DMS79 (cell line): ENCODE measurements at regions not wholly inside any gene's neighbourhood (a gene's known extent, or its start where the extent isn't known, plus 50 kb on each side); places are given as distances from the start of the nearest gene placed in this dataset.
"Not testable (repeated sequence)": the region's sequence is repeated elsewhere in the genome, so short reads cannot be mapped to it uniquely, and the experiment has no call there.

Source experiments
- DNase-seq: peaks from one replicate; lab custom pipeline; 2025; lab: John Stamatoyannopoulos, UW

DNA sequence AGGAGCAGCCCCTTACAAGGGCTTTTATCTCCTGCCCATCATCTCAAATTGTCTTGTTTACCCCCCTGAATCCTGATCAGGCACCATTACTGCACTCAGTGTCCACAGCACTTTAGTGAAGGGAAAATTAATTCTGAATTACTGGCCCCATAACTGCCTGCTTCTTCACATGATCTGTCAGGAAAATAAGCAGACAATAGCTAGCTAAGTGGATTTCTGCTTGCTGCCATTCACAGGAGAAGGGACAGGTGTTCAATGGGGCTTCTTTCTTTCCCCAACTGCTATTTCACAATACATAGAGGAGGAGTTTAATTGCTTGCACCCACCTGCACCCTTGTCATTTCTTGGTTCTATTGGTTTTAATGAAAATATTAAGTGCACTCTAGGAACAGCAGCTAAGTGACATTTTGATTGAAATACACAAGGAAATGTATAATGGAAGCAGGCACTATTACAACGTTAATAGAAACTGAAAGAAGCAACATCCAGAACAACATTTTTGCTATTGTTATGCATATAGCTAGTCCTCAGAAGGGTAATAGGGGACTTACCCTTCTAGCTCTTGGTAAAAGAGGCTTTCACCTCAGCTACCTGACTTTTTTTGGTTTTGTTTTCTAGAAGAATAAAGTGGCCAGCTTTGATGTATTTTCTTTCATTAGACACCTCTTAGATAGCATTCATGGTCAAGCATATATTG, 599.3 kb upstream of the TLE4 start:
- DNase-seq, result peak; percentile 78

GRCh38 chr9:78973907-78974306, 597.9 kb upstream of the TLE4 start:
- DNase-seq, result no peak

- DNase-seq, result no peak
These were observed 588.9 kb upstream of the TLE4 start for GRCh38 chr9:78982849-78983248.

- DNase-seq, result no peak
These were observed 586.6 kb upstream of the TLE4 start for GRCh38 chr9:78985084-78985738.

- no peak for DNase-seq
These were observed 585.3 kb upstream of the TLE4 start for GRCh38 chr9:78986446-78986845.

GRCh38 chr9:78989031-78989658, 582.6 kb upstream of the TLE4 start:
- no peak for DNase-seq

DNA sequence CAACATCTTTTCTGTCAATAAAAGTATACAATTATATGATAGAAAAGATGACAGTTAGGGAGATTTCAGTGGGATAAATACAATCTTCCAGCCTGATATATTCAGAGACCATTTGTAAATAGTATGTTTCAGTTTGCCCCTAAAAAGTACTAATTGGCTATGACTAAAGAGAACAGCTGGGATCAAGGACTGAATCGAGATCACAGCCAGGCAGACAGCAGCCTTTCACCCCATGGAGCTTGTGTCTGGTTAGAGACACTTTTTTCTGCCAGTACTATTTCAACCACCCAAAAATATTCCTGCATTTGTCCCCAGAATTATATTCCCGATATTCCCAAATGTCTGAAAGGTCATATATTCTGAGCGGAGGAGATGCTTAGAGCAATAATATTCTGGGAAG, 577.3 kb upstream of the TLE4 start:
- DNase-seq, result no peak

GRCh38 chr9:78994974-78995373, 576.8 kb upstream of the TLE4 start:
- DNase-seq, result not testable (repeated sequence)

- DNase-seq, result no peak
These were observed 574.5 kb upstream of the TLE4 start for GRCh38 chr9:78997296-78997695.

- no peak for DNase-seq
These were observed 571.3 kb upstream of the TLE4 start for GRCh38 chr9:79000230-79001002.

DNA sequence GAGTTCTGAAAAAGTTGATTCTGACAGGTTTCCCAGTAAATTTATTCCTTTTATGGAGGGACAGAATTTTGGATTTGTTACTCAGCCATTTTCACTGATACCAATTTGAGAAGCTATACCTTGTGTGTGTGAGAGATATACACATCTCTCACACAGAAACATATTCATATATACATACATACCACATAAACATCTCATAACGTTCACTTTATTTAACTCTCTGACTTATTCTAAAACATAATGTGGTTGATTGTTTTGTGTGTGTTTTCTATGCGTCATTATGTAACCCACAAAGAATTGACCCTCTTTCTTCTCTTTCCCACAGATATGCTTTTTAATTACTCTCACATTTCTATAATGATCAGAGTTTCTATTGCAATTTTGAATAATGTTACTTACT, 570.8 kb upstream of the TLE4 start:
- DNase-seq, result no peak

GRCh38 chr9:79003514-79003913, 568.3 kb upstream of the TLE4 start:
- no peak for DNase-seq

DNA sequence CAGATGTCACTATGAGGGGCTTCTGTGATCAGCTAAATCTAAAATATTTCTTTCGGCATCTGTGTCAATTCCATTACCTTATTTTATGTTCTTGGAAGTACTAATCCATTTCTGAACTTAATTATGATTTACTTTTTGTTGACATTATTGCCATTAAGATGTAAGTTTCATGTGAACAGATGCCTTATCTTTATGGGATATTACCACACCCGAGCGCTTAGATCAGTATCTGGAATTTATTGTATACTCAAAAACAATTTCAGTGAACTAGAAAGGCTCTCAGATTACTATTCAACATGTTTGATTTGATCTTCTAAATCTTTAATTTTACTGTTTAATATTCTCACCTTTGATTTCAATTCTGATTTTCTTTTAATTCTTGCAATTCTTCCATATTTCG, 567.7 kb upstream of the TLE4 start:
- DNase-seq, result no peak

DNA sequence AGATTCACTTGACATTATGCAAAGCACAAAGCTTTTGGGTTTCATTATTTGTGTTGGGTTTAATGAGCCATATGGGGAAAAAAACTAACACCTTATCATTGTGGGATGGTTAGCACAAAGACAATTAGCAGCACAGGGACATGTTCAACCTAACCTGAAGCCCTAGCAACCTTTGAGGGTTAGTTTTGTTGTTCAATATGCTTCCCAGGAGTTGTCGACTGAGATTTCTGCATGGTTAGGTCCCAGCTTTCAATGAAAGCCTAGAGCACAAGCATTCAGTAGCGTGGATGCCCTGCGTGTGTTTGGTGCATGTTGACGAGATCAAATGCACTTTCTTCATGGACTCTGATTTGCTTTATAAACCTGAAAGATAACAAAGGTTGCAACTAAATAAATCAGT, 565.2 kb upstream of the TLE4 start:
- no peak for DNase-seq

GRCh38 chr9:79007701-79008483, 563.9 kb upstream of the TLE4 start:
- no peak for DNase-seq

DNA sequence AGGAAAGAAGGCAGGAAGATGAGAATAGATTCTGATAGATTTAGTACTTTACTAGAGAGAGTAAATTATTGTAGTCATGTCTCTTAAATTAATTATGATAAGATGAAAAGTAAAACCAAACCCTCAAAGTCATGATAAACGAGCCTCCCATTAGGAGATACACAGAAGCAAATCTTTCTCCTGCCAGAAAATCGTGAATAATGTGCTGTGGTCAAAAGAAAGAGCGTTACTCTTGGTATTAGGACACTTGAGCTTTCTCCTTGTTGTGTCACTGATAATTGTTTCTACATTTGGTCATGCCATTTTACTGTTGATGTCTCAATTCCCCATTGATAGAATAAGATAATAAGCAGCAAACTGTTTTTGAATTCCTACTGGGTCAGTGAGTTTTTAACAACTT, 562.8 kb upstream of the TLE4 start:
- no peak for DNase-seq

GRCh38 chr9:79011461-79011860, 560.3 kb upstream of the TLE4 start:
- DNase-seq, result no peak

DNA sequence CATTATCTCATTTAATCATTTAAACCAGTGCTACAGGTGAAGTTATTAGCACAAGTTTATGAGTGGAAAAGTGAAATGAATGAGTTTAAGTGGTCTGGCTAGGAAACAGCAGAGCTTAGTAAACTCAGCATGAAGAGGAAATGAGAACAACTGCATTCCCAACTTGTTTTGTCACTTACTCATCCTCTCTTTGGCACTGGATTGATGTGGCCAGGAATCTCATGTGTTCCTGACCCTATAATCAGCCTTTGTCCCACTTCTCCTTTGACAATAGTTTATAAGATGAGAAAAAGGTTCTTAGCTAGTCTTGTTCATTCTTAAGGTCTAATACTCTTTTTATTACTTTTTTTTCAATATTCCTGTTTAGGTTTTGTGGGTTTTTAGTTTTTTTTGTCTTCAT, 559.2 kb upstream of the TLE4 start:
- no peak for DNase-seq

DNA sequence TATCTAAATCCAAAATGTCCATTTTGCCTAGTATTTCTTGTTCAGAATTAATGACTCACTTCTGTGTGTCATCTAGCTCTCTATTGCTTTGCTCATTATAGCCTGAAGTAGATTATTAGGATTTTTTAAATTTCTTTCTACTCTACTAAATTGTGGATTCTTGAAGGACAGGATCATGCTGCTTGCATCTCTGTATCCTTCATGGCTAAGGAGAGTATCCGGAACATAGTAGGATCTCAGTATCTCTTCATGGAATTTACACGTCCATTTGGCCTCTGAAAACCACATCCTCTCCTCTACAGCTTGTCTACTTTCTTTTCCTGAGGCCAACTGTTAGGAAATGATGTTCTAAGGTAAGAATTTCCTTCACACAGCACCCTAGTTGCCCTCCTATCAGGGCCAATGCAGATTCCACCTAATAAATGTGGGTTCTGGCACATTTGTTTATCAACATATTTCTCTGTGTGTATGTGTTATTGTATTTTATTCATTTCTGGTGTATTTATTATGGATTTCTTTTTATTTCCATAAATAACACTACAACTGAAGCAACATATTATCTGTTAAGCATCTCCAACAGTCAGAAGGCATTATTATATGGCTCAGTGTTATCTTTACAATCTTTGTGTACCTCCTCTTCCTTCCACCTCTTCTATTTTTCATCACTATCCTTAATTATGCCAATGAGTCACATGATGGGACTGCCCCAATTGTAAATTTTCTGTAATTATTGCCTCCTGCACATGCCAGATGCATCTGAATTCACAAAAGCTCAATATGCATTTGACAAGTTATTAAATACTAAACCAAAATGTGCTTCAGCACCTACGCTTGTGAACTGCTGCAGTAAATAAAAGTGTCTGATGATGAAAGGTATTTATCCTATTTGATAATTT, 557.8 kb upstream of the TLE4 start:
- DNase-seq, result no peak

DNA sequence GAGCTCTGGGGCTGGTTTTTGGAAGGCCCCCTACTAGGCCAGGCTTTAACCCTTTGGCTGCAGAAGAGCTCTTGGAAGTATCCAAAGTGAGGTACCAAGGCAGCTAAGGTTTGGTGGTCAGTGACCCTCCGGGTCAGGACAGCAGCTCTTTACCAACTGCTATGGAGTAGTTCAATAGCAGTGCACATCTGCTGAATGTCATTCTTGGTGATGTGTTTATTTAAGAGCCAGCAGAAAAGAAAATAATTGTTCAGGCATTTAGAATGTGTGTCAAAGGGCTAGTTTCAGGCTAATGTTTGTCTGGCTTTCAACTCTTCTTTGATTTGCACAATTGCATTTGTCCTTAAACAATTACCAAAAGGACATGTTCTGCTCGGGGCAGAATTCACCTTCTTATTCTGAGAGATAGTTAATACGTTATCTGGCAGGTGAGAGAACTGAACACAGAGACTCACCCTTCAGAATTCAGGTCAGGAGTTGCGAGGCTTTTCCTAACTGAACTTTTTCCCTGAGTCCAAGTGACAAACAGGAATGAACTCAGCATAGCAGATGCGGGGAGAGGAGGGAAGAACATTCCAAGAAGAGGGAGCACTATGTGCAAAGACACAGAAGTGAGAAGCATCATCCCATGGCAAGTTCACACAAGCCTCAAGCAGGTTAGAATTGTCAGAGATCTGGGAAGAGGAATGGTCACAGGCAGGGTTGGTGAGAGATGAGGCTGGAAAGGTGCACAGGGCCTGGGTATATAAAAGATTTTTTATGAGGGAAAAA, 556.7 kb upstream of the TLE4 start:
- DNase-seq, result no peak
